Pancreas (tissue), 10 donors: ENCODE measurements at regions not wholly inside any gene's neighbourhood (a gene's known extent, or its start where the extent isn't known, plus 50 kb on each side); places are given as distances from the start of the nearest gene placed in this dataset.

Source experiments
- ATAC-seq, 4 donors: fragments of 200-7000 bp; cut with Tn5 transposase; one replicate each; pipeline versions ENCODE4 v1.8.0 to v1.9.1; 2020; ENCODE audit warnings: mild to moderate bottlenecking in 4 of 4, moderate library complexity in 4 of 4
- DNase-seq, 6 donors: peaks; one replicate each; pipeline ENCODE4 v3.0.0-alpha.2; 2020
- FAIRE-seq: peaks from 2 replicates; lab custom pipeline; 2012; peaks lifted over from hg19 to GRCh38; lab: Jason Lieb, UNC
- H3K27ac ChIP-seq, 4 donors: fragments of 200-600 bp; sonication (generic); 1 replicate in 3 of 4; 2 replicates in 1 of 4; pipeline versions ENCODE4 v1.5.0 to v1.8.0; 2020
- H3K27me3 ChIP-seq, 4 donors: fragments of 200-600 bp; one replicate each; pipeline ENCODE4 v1.8.0; 2021
- H3K36me3 ChIP-seq, 3 donors: fragments of 200-600 bp; sonication (generic) in 1 of 3; one replicate each; pipeline versions ENCODE4 v1.5.0 to v1.8.0; 2020 to 2021
- H3K4me1 ChIP-seq, 3 donors: fragments of 200-600 bp; one replicate each; pipeline ENCODE4 v1.8.0; 2021
- H3K4me3 ChIP-seq, 4 donors: fragments of 200-600 bp; sonication (generic) in 2 of 4; one replicate each; pipeline versions ENCODE4 v1.5.0 to v1.8.0; 2020 to 2021
- H3K9me3 ChIP-seq, 4 donors: fragments of 200-600 bp; one replicate each; pipeline ENCODE4 v1.8.0; 2021
- WGBS, 2 donors: extraction: QIAGEN DNeasy Blood & Tissue Kit; methylation state at CpG; one replicate each; pipeline ENCODE4 v1.1.7; 2013; 5-methylcytosine and 5-hydroxymethylcytosine counted together
- intact Hi-C, 3 donors: fragments of 100-400 bp; cut with DNase I; formaldehyde crosslinking; loops; one replicate each; pipeline versions ENCODE4 v1.11.1 to v1.14.2; 2022
- TF ChIP-seq, protein P1 (sequence below), 4 donors: fragments of 200-600 bp; sonication (generic) in 3 of 4; IDR thresholded peaks; one replicate each; pipeline versions ENCODE4 v1.5.0 to v1.8.0; 2021; ENCODE audit warnings: antibody characterized with exemption in 4 of 4
- donor health status: healthy with polysubstance abuse.
- donor health status: DM: no; HTN: no; CAD: no; lungs with moderate emphysema.
- donor health status: DM: no; HTN: no; CAD: no.
- donor health status: control.
- donor health status: control.
- donor health status: Bipolar disorder and iron deficiency.
- donor health status: DM: yes; HTN: yes; CAD: no.
- donor health status: DM: no; HTN: no; CAD: no.
- donor health status: DM: no; HTN: no; CAD: no.
- donor health status: DM: yes; HTN: yes; CAD: no.

DNA sequence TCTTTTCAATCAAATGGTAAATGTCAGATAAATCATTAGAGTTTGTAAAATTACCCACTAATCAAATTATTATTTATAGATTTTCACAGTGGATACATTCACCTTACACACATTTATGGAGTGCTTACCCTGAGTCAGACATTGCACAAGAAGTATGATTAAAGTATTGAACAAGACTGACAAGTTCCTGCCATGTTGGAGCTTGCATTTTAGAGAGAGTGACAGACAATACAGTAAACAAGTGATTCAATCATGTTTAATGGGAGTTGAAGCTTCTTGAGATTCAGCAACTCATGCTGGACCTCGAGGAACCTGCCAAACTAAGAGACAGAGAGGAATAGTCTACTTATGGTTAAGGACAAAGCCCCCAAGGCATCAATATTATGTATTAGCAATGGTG, 487.8 kb downstream of the PCDH17 start:
- no peaks in the 10 kb centered on the region for H3K4me1 ChIP-seq
- DNase-seq (no peak), FAIRE-seq (no peak), ATAC-seq (no peak)
- intact Hi-C loops = no loop called here
- H3K27me3 ChIP-seq = no peaks in the 10 kb centered on the region
- H3K36me3 ChIP-seq = no peaks in the 10 kb centered on the region
- TF ChIP-seq, protein P1, sequence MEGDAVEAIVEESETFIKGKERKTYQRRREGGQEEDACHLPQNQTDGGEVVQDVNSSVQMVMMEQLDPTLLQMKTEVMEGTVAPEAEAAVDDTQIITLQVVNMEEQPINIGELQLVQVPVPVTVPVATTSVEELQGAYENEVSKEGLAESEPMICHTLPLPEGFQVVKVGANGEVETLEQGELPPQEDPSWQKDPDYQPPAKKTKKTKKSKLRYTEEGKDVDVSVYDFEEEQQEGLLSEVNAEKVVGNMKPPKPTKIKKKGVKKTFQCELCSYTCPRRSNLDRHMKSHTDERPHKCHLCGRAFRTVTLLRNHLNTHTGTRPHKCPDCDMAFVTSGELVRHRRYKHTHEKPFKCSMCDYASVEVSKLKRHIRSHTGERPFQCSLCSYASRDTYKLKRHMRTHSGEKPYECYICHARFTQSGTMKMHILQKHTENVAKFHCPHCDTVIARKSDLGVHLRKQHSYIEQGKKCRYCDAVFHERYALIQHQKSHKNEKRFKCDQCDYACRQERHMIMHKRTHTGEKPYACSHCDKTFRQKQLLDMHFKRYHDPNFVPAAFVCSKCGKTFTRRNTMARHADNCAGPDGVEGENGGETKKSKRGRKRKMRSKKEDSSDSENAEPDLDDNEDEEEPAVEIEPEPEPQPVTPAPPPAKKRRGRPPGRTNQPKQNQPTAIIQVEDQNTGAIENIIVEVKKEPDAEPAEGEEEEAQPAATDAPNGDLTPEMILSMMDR (IDR thresholded peaks at IDR 0.05) = no peak
- no peaks in the 10 kb centered on the region for H3K9me3 ChIP-seq
- no peak overlapping the region for H3K4me3 ChIP-seq
- WGBS, 2 donors = 18 to 51% methylated on average over 1 of the region's 1 CpG
- no peak overlapping the region for H3K27ac ChIP-seq

DNA sequence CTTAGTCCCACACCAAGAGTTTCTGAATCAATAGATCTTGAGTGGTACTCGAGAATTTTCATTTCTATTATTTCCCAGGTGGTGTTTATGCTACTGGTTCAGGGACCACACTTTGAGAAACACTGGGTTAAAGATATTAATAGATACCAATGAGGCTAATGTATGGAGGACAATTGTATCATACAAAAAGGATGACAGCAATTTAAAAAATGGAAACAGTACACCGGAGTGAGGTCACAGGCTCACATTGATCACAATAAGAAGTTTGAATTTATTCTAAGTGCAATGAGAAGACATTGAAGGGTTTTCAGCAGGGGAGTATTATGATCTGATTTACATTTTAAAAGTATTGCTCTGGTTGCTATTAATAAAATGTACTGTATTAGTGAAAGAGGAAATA, 488.3 kb downstream of the PCDH17 start:
- Histone ChIP-seq H3K36me3 (no peaks in the 10 kb centered on the region), H3K27me3 (no peaks in the 10 kb centered on the region), H3K27ac (no peak overlapping the region), H3K9me3 (no peaks in the 10 kb centered on the region), H3K4me3 (no peak overlapping the region), H3K4me1 (no peaks in the 10 kb centered on the region)
- TF ChIP-seq, protein P1 (IDR thresholded peaks at IDR 0.05) = no peak
- 63 to 65% methylated on average over 2 of the region's 2 CpGs for WGBS, 2 donors
- FAIRE-seq (no peak), DNase-seq (no peak), ATAC-seq (no peak)
- intact Hi-C loops = no loop called here

DNA sequence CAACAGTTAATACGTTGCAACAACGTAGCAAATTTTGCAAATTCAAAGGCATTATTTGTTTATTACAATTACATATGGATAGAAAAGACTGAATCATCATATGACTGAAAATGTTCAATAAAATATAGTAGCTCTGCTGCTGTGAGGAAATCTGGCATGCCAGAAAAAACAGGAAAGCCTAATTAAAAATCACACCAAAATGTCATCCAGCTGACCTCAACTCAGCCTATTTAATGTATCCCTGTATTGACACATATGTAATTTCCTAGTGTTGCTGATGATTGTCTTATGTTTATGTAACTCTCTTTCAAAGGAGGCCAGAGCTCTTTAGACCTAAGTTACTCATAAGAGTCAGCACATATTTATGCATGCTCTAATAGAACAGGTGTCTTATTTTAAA, 495.0 kb downstream of the PCDH17 start:
- FAIRE-seq (no peak), DNase-seq (no peak), ATAC-seq (no peak)
- Histone ChIP-seq H3K9me3 (no peaks in the 10 kb centered on the region), H3K27me3 (no peaks in the 10 kb centered on the region), H3K27ac (no peak overlapping the region), H3K4me1 (no peaks in the 10 kb centered on the region), H3K4me3 (no peak overlapping the region), H3K36me3 (no peaks in the 10 kb centered on the region)
- WGBS, 2 donors = 76 to 84% methylated on average over 2 of the region's 2 CpGs
- TF ChIP-seq, protein P1 (IDR thresholded peaks at IDR 0.05) = no peak
- intact Hi-C loops = no loop called here

DNA sequence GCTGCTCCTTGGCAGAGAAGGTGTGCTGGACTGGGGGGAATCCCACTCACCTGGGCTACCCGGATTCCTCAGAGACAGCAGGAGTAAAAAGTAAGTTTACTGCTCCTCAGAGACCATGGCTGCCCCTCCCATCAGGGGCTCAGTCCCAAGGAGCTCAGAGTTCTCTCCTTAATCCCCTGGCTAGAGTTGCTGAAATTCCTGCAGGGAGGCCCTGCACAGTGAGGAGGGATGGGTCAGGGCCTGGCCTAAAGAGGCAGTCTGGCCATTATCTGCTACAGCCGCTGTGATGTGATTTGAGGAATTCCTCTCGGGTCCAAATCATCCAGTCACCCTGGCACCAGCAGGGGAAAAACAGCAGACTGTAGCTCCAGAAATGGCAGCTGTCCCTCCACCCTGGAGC, 502.5 kb downstream of the PCDH17 start:
- Histone ChIP-seq H3K27ac (no peak overlapping the region), H3K27me3 (no peaks in the 10 kb centered on the region), H3K4me1 (no peaks in the 10 kb centered on the region), H3K9me3 (no peaks in the 10 kb centered on the region), H3K4me3 (no peak overlapping the region), H3K36me3 (no peaks in the 10 kb centered on the region)
- FAIRE-seq (no peak), DNase-seq (peak in 1 of 6 donors; percentile 19), ATAC-seq (no peak)
- TF ChIP-seq, protein P1 (IDR thresholded peaks at IDR 0.05) = no peak
- 73 to 75% methylated on average over 3 of the region's 3 CpGs for WGBS, 2 donors
- intact Hi-C loops = no loop called here

DNA sequence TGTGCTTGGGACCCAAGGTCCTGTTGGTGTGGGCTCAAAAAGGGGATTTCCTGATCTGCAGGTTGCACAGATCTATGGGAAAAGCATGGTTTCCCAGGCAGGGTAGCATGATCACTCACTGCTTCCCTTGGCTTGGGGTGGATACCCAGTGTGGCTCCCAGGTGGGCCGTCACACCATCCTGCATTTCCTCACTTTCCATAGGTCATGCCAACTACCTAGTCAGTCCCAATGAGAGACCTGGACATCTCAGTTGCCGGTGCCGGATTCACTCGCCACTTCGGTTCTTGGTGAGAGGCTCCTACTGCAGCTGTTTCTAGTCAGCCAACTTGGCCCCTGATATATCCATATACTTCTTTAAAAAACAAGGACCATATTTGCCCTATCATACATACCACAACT, 503.0 kb downstream of the PCDH17 start:
- Histone ChIP-seq H3K36me3 (no peaks in the 10 kb centered on the region), H3K27me3 (no peaks in the 10 kb centered on the region), H3K27ac (no peak overlapping the region), H3K4me3 (no peak overlapping the region), H3K4me1 (no peaks in the 10 kb centered on the region), H3K9me3 (no peaks in the 10 kb centered on the region)
- FAIRE-seq (no peak), ATAC-seq (no peak), DNase-seq (no peak)
- intact Hi-C loops = no loop called here
- 82 to 93% methylated on average over 5 of the region's 5 CpGs for WGBS, 2 donors
- TF ChIP-seq, protein P1 (IDR thresholded peaks at IDR 0.05) = no peak
